Ovary (tissue), 7 donors: ENCODE measurements at regions not wholly inside any gene's neighbourhood (a gene's known extent, or its start where the extent isn't known, plus 50 kb on each side); places are given as distances from the start of the nearest gene placed in this dataset.

ENCODE experiments used
- DNase-seq, 5 donors: peaks; one replicate each; pipeline ENCODE4 v3.0.0-alpha.2; 2019 to 2020
- H3K27ac ChIP-seq, 2 donors: fragments of 200-600 bp; one replicate each; pipeline versions ENCODE4 v1.5.1 to v1.8.0; 2019 to 2022
- H3K27me3 ChIP-seq: fragments of 200-600 bp; one replicate; pipeline ENCODE4 v1.8.0; 2022
- H3K36me3 ChIP-seq: fragments of 200-600 bp; sonication (generic); one replicate; pipeline ENCODE4 v1.5.1; 2019
- H3K4me1 ChIP-seq: one replicate; pipeline ENCODE4 v1.8.1; 2013; ENCODE audit warnings: mild to moderate bottlenecking, moderate library complexity; ENCODE audit not compliant: insufficient read depth
- H3K4me3 ChIP-seq: fragments of 200-600 bp; sonication (generic); one replicate; pipeline ENCODE4 v1.5.1; 2017
- H3K9me3 ChIP-seq, 2 donors: fragments of 200-600 bp in 1 of 2; sonication (generic) in 1 of 2; one replicate each; pipeline versions ENCODE4 v1.5.1 to v1.8.1; 2013 to 2019; ENCODE audit warnings: mild to moderate bottlenecking in 1 of 2, moderate library complexity in 1 of 2
- CTCF ChIP-seq, 3 donors: fragments of 450-650 bp in 2 of 3; fragments of 200-600 bp in 1 of 3; IDR thresholded peaks; one replicate each; pipeline versions ENCODE4 v1.5.1 to v1.8.0; 2016 to 2022; ENCODE audit warnings: antibody characterized with exemption in 3 of 3, mild to moderate bottlenecking in 1 of 3
- EP300 ChIP-seq: sonication (generic); formaldehyde crosslinking; IDR thresholded peaks from one replicate; pipeline ENCODE4 v1.6.1; 2017; ENCODE audit warnings: antibody characterized with exemption
- POLR2A ChIP-seq: fragments of 450-650 bp; IDR thresholded peaks from one replicate; pipeline ENCODE4 v1.6.1; 2017; ENCODE audit warnings: antibody characterized with exemption, mild to moderate bottlenecking, moderate library complexity
- WGBS, 3 donors: extraction: QIAGEN DNeasy Blood & Tissue Kit in 1 of 3; methylation state at CpG; one replicate each; pipeline versions ENCODE4 v1.1.5 to v1.1.7; 2013 to 2017; 5-methylcytosine and 5-hydroxymethylcytosine counted together
- intact Hi-C, 4 donors: fragments of 100-400 bp; cut with DNase I; formaldehyde crosslinking; loops; one replicate each; pipeline versions ENCODE4 v1.11.0 to v1.15.1; 2022 to 2023
- donor health status: DM: no; HTN: no; CAD: no; lungs with moderate emphysema.
- donor health status: DM: no; HTN: no; CAD: no.
- donor health status: Bipolar disorder and iron deficiency.
- donor health status: DM: no; HTN: no; CAD: no.
- donor health status: DM: yes; HTN: yes; CAD: no.

GRCh38 chr12:66800046-66800445 lies 121.2 kb upstream of the GRIP1 start:
- H3K27ac ChIP-seq = no peak overlapping the region
- no peaks in the 10 kb centered on the region for H3K9me3 ChIP-seq
- no peaks in the 10 kb centered on the region for H3K36me3 ChIP-seq
- H3K4me3 ChIP-seq = no peak overlapping the region
- no peak for TF ChIP-seq CTCF (IDR thresholded peaks at IDR 0.05)
- no peaks in the 10 kb centered on the region for H3K27me3 ChIP-seq
- no peaks in the 10 kb centered on the region for H3K4me1 ChIP-seq
- WGBS, 3 donors = 91 to 93% (median 92%) methylated on average over 1 of the region's 1 CpG
- DNase-seq = no peak
- intact Hi-C loops = no loop called here

GRCh38 chr12:66803930-66804329 lies 125.1 kb upstream of the GRIP1 start:
- no peak for TF ChIP-seq EP300
- no peak for TF ChIP-seq POLR2A
- no peak for TF ChIP-seq CTCF (IDR thresholded peaks at IDR 0.05)
- Histone ChIP-seq H3K27me3 (no peaks in the 10 kb centered on the region), H3K9me3 (no peaks in the 10 kb centered on the region), H3K4me3 (no peak overlapping the region), H3K27ac (no peak overlapping the region), H3K36me3 (no peaks in the 10 kb centered on the region), H3K4me1 (no peaks in the 10 kb centered on the region)
- intact Hi-C loops = no loop called here
- DNase-seq = no peak
- 57 to 72% (median 69%) methylated on average over 14 of the region's 14 CpGs for WGBS, 3 donors

- 45 to 73% (median 62%) methylated on average over 6 of the region's 6 CpGs for WGBS, 3 donors
Measured at GRCh38 chr12:66804563-66804974, 125.7 kb upstream of the GRIP1 start.

GRCh38 chr12:66808606-66809005 lies 129.7 kb upstream of the GRIP1 start:
- 24 to 53% (median 24%) methylated on average over 1 of the region's 1 CpG for WGBS, 3 donors

More at GRCh38 chr12:66804563-66804974, 125.7 kb upstream of the GRIP1 start:
- Histone ChIP-seq H3K9me3 (no peaks in the 10 kb centered on the region), H3K4me3 (no peak overlapping the region), H3K27me3 (no peaks in the 10 kb centered on the region), H3K4me1 (no peaks in the 10 kb centered on the region), H3K27ac (no peak overlapping the region), H3K36me3 (no peaks in the 10 kb centered on the region)
- DNase-seq = no peak
- intact Hi-C loops = no loop called here
- TF ChIP-seq EP300 (no peak), CTCF (IDR thresholded peaks at IDR 0.05) (no peak), POLR2A (no peak)

More at GRCh38 chr12:66808606-66809005, 129.7 kb upstream of the GRIP1 start:
- Histone ChIP-seq H3K9me3 (no peaks in the 10 kb centered on the region), H3K4me1 (no peaks in the 10 kb centered on the region), H3K27me3 (no peaks in the 10 kb centered on the region), H3K27ac (no peak overlapping the region), H3K36me3 (no peaks in the 10 kb centered on the region), H3K4me3 (no peak overlapping the region)
- intact Hi-C loops = no loop called here
- no peak for DNase-seq
- no peak for TF ChIP-seq CTCF (IDR thresholded peaks at IDR 0.05)
